ENCODE measurements at regions not wholly inside any gene's neighbourhood (a gene's known extent, or its start where the extent isn't known, plus 50 kb on each side); places are given as distances from the start of the nearest gene placed in this dataset.

DNA sequence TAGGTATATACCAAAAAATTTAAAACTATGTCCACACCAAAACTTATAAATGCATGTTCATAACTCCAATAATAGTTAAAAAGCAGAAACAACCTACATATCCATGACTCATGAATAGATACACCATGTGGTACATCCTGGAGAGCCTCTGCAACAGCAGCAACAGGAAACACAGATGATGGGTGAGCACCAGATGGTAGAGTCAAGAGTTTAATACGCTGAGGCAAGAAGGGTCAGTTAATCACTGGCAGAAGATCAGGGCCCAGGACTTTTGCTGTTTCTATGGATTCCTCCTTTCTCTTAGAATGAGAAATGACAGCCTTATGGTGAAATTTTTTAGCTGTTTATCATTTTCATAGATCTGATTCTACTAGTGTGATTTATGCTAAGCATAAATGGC lies 351.8 kb upstream of the ADAMTSL1 start:
- Histone ChIP-seq H3K4me1 (ENCODE audit: control insufficient read depth, extremely low read depth, insufficient read depth, low read length) (no peaks in the 10 kb centered on the region), H3K27ac (ENCODE audit: insufficient read depth, low read depth, low read length) (no peak overlapping the region), H3K4me2 (ENCODE audit: insufficient read depth, low read length) (no peak overlapping the region), H3K9me1 (replicated peaks; ENCODE audit: control insufficient read depth, extremely low read depth, insufficient read depth, low read length) (no peaks in the 10 kb centered on the region), H2AFZ (ENCODE audit: low read depth, low read length) (no peak overlapping the region), H3K27me3 (ENCODE audit: control insufficient read depth in 2 of 2, insufficient read depth in 2 of 2, low read length in 2 of 2) (peaks cover 2% of the 10 kb centered on the region in 2 experiments), H3K4me3 (replicated peaks in 1 of 3; ENCODE audit: insufficient read depth in 1 of 3, low read depth in 1 of 3, low read length in 3 of 3) (no peak overlapping the region), H4K20me1 (replicated peaks; ENCODE audit: control insufficient read depth, extremely low read depth, insufficient read depth, low read length) (no peaks in the 10 kb centered on the region), H3K79me2 (ENCODE audit: control insufficient read depth, insufficient read depth, low read length) (no peaks in the 10 kb centered on the region), H3K36me3 (ENCODE audit: control insufficient read depth in 2 of 2, extremely low read depth in 1 of 2, insufficient read depth in 2 of 2, low read length in 2 of 2) (no peaks in the 10 kb centered on the region), H3K9me3 (replicated peaks; ENCODE audit: control insufficient read depth, insufficient read depth, low read length) (no peaks in the 10 kb centered on the region), H3K9ac (replicated peaks; ENCODE audit: extremely low read depth, insufficient read depth, low read length) (no peak overlapping the region)
- no peak for FAIRE-seq
- DNase-seq (ENCODE audit: low read depth, low spot score), result peak; percentile 26
- no TSS peak for BruUV-seq (replicated peaks)
- TF ChIP-seq JUN (IDR thresholded peaks at IDR 0.05; ENCODE audit: borderline replicate concordance, insufficient read depth, insufficient read length, low read depth) (no peak), FOS (IDR thresholded peaks at IDR 0.05; ENCODE audit: borderline replicate concordance, insufficient read depth, low read length) (peak; percentile 38), POLR2AphosphoS5 (IDR thresholded peaks at IDR 0.05; ENCODE audit: insufficient read depth, low read depth, low read length) (no peak), EZH2 (IDR thresholded peaks at IDR 0.05; ENCODE audit: borderline replicate concordance, low read depth, low read length, severe bottlenecking) (no peak), GATA2 (IDR thresholded peaks at IDR 0.05; ENCODE audit: insufficient read depth, insufficient read length, low read depth, low read length) (no peak), POLR2A (IDR thresholded peaks at IDR 0.05; ENCODE audit: low read depth, low read length) (no peak)
- TF ChIP-seq, protein P1, sequence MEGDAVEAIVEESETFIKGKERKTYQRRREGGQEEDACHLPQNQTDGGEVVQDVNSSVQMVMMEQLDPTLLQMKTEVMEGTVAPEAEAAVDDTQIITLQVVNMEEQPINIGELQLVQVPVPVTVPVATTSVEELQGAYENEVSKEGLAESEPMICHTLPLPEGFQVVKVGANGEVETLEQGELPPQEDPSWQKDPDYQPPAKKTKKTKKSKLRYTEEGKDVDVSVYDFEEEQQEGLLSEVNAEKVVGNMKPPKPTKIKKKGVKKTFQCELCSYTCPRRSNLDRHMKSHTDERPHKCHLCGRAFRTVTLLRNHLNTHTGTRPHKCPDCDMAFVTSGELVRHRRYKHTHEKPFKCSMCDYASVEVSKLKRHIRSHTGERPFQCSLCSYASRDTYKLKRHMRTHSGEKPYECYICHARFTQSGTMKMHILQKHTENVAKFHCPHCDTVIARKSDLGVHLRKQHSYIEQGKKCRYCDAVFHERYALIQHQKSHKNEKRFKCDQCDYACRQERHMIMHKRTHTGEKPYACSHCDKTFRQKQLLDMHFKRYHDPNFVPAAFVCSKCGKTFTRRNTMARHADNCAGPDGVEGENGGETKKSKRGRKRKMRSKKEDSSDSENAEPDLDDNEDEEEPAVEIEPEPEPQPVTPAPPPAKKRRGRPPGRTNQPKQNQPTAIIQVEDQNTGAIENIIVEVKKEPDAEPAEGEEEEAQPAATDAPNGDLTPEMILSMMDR (IDR thresholded peaks at IDR 0.05; ENCODE audit: extremely low read depth in 1 of 2, insufficient read depth in 1 of 2, low read depth in 1 of 2, low read length in 2 of 2), result no peak
- intact Hi-C loops (cut with micrococcal nuclease), result no loop called here
- CTCF ChIA-PET, result interaction anchor here (0.9 kb wide), 1 partner anchor 9 kb away, joined by 3 read pairs; no protein-coding TSS in a partner anchor
- POLR2A ChIA-PET, result no interaction called here
- dilution Hi-C loops (cut with MboI; ENCODE audit: extremely low pct_ligation_motif_present, low sequenced_read_pairs), result no loop called here
